ENCODE measurements at regions not wholly inside any gene's neighbourhood (a gene's known extent, or its start where the extent isn't known, plus 50 kb on each side); places are given as distances from the start of the nearest gene placed in this dataset.

- TF ChIP-seq, protein P1, sequence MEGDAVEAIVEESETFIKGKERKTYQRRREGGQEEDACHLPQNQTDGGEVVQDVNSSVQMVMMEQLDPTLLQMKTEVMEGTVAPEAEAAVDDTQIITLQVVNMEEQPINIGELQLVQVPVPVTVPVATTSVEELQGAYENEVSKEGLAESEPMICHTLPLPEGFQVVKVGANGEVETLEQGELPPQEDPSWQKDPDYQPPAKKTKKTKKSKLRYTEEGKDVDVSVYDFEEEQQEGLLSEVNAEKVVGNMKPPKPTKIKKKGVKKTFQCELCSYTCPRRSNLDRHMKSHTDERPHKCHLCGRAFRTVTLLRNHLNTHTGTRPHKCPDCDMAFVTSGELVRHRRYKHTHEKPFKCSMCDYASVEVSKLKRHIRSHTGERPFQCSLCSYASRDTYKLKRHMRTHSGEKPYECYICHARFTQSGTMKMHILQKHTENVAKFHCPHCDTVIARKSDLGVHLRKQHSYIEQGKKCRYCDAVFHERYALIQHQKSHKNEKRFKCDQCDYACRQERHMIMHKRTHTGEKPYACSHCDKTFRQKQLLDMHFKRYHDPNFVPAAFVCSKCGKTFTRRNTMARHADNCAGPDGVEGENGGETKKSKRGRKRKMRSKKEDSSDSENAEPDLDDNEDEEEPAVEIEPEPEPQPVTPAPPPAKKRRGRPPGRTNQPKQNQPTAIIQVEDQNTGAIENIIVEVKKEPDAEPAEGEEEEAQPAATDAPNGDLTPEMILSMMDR (IDR thresholded peaks at IDR 0.05; ENCODE audit: unreplicated experiment): no peak
- Mint-ChIP-seq H3K36me3 (ENCODE audit: insufficient read depth, unreplicated experiment) (no peaks in the 10 kb centered on the region), H3K27ac (ENCODE audit: low read depth, unreplicated experiment) (no peak overlapping the region), H3K9me3 (ENCODE audit: unreplicated experiment) (peaks cover 11% of the 10 kb centered on the region), H3K4me3 (ENCODE audit: unreplicated experiment) (no peak overlapping the region), H3K27me3 (ENCODE audit: insufficient read depth, unreplicated experiment) (no peaks in the 10 kb centered on the region), H3K4me1 (ENCODE audit: insufficient read depth, unreplicated experiment) (no peaks in the 10 kb centered on the region)
- CTCF ChIA-PET: no interaction called here
- no TSS peak for BruUV-seq (replicated peaks)
- POLR2A ChIA-PET: no interaction called here
- DNase-seq (ENCODE audit: unreplicated experiment): no peak
- intact Hi-C loops (cut with micrococcal nuclease): no loop called here
Measured at GRCh38 chr10:130744631-130745030, 566.9 kb downstream of the TCERG1L start.

DNA sequence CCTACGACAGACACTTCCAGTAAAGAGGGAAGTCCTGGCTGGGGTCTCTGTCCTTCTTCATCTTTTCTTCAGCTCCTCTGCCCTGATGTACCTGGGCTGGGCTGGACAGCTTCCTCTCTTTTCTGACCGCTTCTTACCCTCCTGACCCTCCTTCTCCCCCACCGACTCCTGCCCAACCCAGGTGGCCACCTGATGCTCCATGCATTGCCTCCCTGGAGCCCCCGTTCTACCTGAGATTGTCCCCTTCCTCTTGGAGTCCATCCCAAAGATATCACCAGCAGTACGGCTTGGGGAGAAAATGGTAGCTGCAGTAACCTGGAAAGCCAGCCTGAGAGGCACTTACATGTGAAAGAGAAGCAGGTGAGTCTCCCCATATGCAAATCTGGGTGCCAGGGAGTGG is 566.3 kb downstream of the TCERG1L start:
- no peak for DNase-seq (ENCODE audit: unreplicated experiment)
- Mint-ChIP-seq H3K36me3 (ENCODE audit: insufficient read depth, unreplicated experiment) (no peaks in the 10 kb centered on the region), H3K27ac (ENCODE audit: low read depth, unreplicated experiment) (no peak overlapping the region), H3K4me3 (ENCODE audit: unreplicated experiment) (no peak overlapping the region), H3K27me3 (ENCODE audit: insufficient read depth, unreplicated experiment) (no peaks in the 10 kb centered on the region), H3K9me3 (ENCODE audit: unreplicated experiment) (peaks cover 6% of the 10 kb centered on the region), H3K4me1 (ENCODE audit: insufficient read depth, unreplicated experiment) (no peaks in the 10 kb centered on the region)
- TF ChIP-seq, protein P1 (IDR thresholded peaks at IDR 0.05; ENCODE audit: unreplicated experiment): no peak
- ChIA-PET POLR2A (no interaction called here), CTCF (no interaction called here)
- intact Hi-C loops (cut with micrococcal nuclease): no loop called here
- BruUV-seq (replicated peaks): no TSS peak

DNA sequence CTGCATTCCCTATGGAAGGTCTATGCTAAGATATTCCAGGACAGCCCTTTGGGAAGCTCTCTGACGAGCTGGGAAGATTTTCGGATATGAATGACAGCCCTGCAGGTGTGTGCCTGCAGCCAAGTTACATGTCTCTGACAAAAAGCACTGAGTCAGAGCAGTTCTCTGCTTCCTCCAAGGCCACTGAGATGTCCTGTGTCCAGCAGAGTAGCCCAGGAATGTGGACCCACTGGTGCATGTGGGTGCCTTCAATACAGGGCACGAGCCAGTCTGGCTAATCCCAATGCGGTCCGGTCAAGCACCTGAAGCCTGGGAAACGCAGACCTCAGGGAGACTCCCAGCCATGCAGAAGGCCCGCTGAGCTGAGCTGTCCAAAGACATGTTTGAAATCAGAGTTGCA is 565.7 kb downstream of the TCERG1L start:
- no TSS peak for BruUV-seq (replicated peaks)
- peaks cover 6% of the 10 kb centered on the region for H3K9me3 Mint-ChIP-seq (ENCODE audit: unreplicated experiment)
- intact Hi-C loops (cut with micrococcal nuclease): no loop called here
- CTCF ChIA-PET: interaction anchor here (0.6 kb wide), 2 partner anchors 55 to 106 kb away, joined by 3 read pairs; no protein-coding TSS in a partner anchor
- DNase-seq (ENCODE audit: unreplicated experiment): no peak
- H3K36me3 Mint-ChIP-seq (ENCODE audit: insufficient read depth, unreplicated experiment): no peaks in the 10 kb centered on the region
- H3K4me3 Mint-ChIP-seq (ENCODE audit: unreplicated experiment): no peak overlapping the region
- TF ChIP-seq, protein P1 (IDR thresholded peaks at IDR 0.05; ENCODE audit: unreplicated experiment): no peak
- H3K27ac Mint-ChIP-seq (ENCODE audit: low read depth, unreplicated experiment): no peak overlapping the region
- no peaks in the 10 kb centered on the region for H3K27me3 Mint-ChIP-seq (ENCODE audit: insufficient read depth, unreplicated experiment)
- POLR2A ChIA-PET: no interaction called here
- H3K4me1 Mint-ChIP-seq (ENCODE audit: insufficient read depth, unreplicated experiment): no peaks in the 10 kb centered on the region

DNA sequence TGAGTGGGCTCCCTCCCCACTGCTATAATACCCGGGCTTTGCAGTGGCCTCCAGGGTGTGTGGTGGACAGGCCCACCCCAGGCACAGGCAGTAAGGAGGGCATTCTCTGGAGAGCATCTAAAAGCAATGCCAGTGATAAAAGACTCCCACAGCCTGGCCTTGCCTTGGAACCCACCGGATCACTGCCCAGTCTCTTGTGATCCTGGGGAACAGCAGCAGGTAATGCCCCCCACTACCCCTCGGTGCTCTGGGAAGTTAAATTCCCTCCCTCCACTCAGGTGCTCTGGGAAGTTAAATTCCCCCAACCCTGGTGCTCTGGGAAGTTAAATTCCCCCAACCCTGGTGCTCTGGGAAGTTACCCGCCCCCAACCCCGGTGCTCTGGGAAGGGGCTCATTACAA is 565.2 kb downstream of the TCERG1L start:
- CTCF ChIA-PET: no interaction called here
- H3K4me1 Mint-ChIP-seq (ENCODE audit: insufficient read depth, unreplicated experiment): no peaks in the 10 kb centered on the region
- intact Hi-C loops (cut with micrococcal nuclease): no loop called here
- no TSS peak for BruUV-seq (replicated peaks)
- peaks cover 6% of the 10 kb centered on the region for H3K9me3 Mint-ChIP-seq (ENCODE audit: unreplicated experiment)
- TF ChIP-seq, protein P1 (IDR thresholded peaks at IDR 0.05; ENCODE audit: unreplicated experiment): no peak
- POLR2A ChIA-PET: interaction anchor here (0.6 kb wide), 1 partner anchor 593 kb away, joined by 3 read pairs; no protein-coding TSS in a partner anchor
- no peaks in the 10 kb centered on the region for H3K36me3 Mint-ChIP-seq (ENCODE audit: insufficient read depth, unreplicated experiment)
- no peaks in the 10 kb centered on the region for H3K27me3 Mint-ChIP-seq (ENCODE audit: insufficient read depth, unreplicated experiment)
- H3K27ac Mint-ChIP-seq (ENCODE audit: low read depth, unreplicated experiment): no peak overlapping the region
- DNase-seq (ENCODE audit: unreplicated experiment): no peak
- no peak overlapping the region for H3K4me3 Mint-ChIP-seq (ENCODE audit: unreplicated experiment)

Data from MCF 10A (cell line).